Tibial artery (tissue), 4 donors: ENCODE measurements at regions not wholly inside any gene's neighbourhood (a gene's known extent, or its start where the extent isn't known, plus 50 kb on each side); places are given as distances from the start of the nearest gene placed in this dataset.

Experiments used
- DNase-seq, 2 donors: peaks; one replicate each; pipeline ENCODE4 v3.0.0-alpha.2; 2019
- H3K27ac ChIP-seq, 2 donors: fragments of 200-600 bp; sonication (generic) in 1 of 2; 1 replicate in 1 of 2; 2 replicates in 1 of 2; pipeline ENCODE4 v1.5.1; 2018 to 2019; ENCODE audit warnings: mild to moderate bottlenecking in 1 of 2
- H3K27me3 ChIP-seq, 2 donors: fragments of 200-600 bp; sonication (generic) in 1 of 2; one replicate each; pipeline versions ENCODE4 v1.5.1 to v1.6.0; 2016 to 2019
- H3K36me3 ChIP-seq, 3 donors: fragments of 200-600 bp; sonication (generic) in 2 of 3; one replicate each; pipeline ENCODE4 v1.5.1; 2016 to 2019; ENCODE audit warnings: mild to moderate bottlenecking in 2 of 3
- H3K4me1 ChIP-seq, 4 donors: fragments of 200-600 bp; sonication (generic) in 2 of 4; 1 replicate in 3 of 4; 2 replicates in 1 of 4; pipeline ENCODE4 v1.5.1; 2016 to 2019
- H3K4me3 ChIP-seq, 2 donors: fragments of 200-600 bp; sonication (generic) in 1 of 2; 1 replicate in 1 of 2; 2 replicates in 1 of 2; pipeline ENCODE4 v1.5.1; 2018 to 2019; ENCODE audit warnings: mild to moderate bottlenecking in 2 of 2
- H3K9me3 ChIP-seq, 3 donors: fragments of 200-600 bp; sonication (generic) in 1 of 3; one replicate each; pipeline ENCODE4 v1.5.1; 2016 to 2019
- CTCF ChIP-seq, 2 experiments: fragments of 200-600 bp in 1 of 2; fragments of 450-650 bp in 1 of 2; IDR thresholded peaks; one replicate each; pipeline ENCODE4 v1.5.1; 2017 to 2019; ENCODE audit warnings: antibody characterized with exemption in 2 of 2, mild to moderate bottlenecking in 1 of 2, moderate library complexity in 1 of 2
- intact Hi-C: fragments of 100-400 bp; cut with DNase I; formaldehyde crosslinking; loops from one replicate; pipeline ENCODE4 v1.15.0; 2023; ENCODE audit warnings: low total_unique reads

GRCh38 chr5:145118127-145118526, 717.0 kb downstream of the PRELID2 start:
- DNase-seq: no peak
- Histone ChIP-seq H3K36me3 (no peaks in the 10 kb centered on the region), H3K4me3 (no peak overlapping the region), H3K27ac (no peak overlapping the region), H3K4me1 (no peaks in the 10 kb centered on the region), H3K27me3 (no peaks in the 10 kb centered on the region), H3K9me3 (no peaks in the 10 kb centered on the region)
- TF ChIP-seq CTCF (IDR thresholded peaks at IDR 0.05): no peak
- intact Hi-C loops: no loop called here

GRCh38 chr5:145117285-145117684, 717.9 kb downstream of the PRELID2 start:
- no peaks in the 10 kb centered on the region for H3K27me3 ChIP-seq
- intact Hi-C loops: no loop called here
- no peaks in the 10 kb centered on the region for H3K4me1 ChIP-seq
- H3K27ac ChIP-seq: no peak overlapping the region
- H3K9me3 ChIP-seq: no peaks in the 10 kb centered on the region
- H3K4me3 ChIP-seq: no peak overlapping the region
- H3K36me3 ChIP-seq: no peaks in the 10 kb centered on the region
- DNase-seq: no peak
- TF ChIP-seq CTCF (IDR thresholded peaks at IDR 0.05): no peak

- no peak overlapping the region for H3K4me3 ChIP-seq
- intact Hi-C loops: no loop called here
- H3K27ac ChIP-seq: no peak overlapping the region
- no peaks in the 10 kb centered on the region for H3K27me3 ChIP-seq
- H3K36me3 ChIP-seq: no peaks in the 10 kb centered on the region
- TF ChIP-seq CTCF (IDR thresholded peaks at IDR 0.05): no peak
- peaks cover 0 to 4% (median 0%) of the 10 kb centered on the region in 4 donors for H3K4me1 ChIP-seq
- H3K9me3 ChIP-seq: no peaks in the 10 kb centered on the region
- DNase-seq: no peak
These were observed 723.7 kb downstream of the PRELID2 start for GRCh38 chr5:145111420-145111819.

- H3K27me3 ChIP-seq: no peaks in the 10 kb centered on the region
- H3K36me3 ChIP-seq: no peaks in the 10 kb centered on the region
- no peaks in the 10 kb centered on the region for H3K9me3 ChIP-seq
- H3K27ac ChIP-seq: no peak overlapping the region
- TF ChIP-seq CTCF (IDR thresholded peaks at IDR 0.05): no peak
- H3K4me1 ChIP-seq: peaks cover 0 to 5% (median 0%) of the 10 kb centered on the region in 4 donors
- H3K4me3 ChIP-seq: no peak overlapping the region
- intact Hi-C loops: no loop called here
- no peak for DNase-seq
These were observed 724.3 kb downstream of the PRELID2 start for GRCh38 chr5:145110834-145111233.

GRCh38 chr5:145110181-145110580, 725.0 kb downstream of the PRELID2 start:
- DNase-seq: no peak
- no peaks in the 10 kb centered on the region for H3K36me3 ChIP-seq
- intact Hi-C loops: no loop called here
- no peak for TF ChIP-seq CTCF (IDR thresholded peaks at IDR 0.05)
- H3K27me3 ChIP-seq: no peaks in the 10 kb centered on the region
- H3K4me3 ChIP-seq: no peak overlapping the region
- H3K9me3 ChIP-seq: no peaks in the 10 kb centered on the region
- peaks cover 0 to 10% (median 0%) of the 10 kb centered on the region in 4 donors for H3K4me1 ChIP-seq
- no peak overlapping the region for H3K27ac ChIP-seq

- Histone ChIP-seq H3K27me3 (no peaks in the 10 kb centered on the region), H3K36me3 (no peaks in the 10 kb centered on the region), H3K4me1 (peaks cover 0 to 6% (median 0%) of the 10 kb centered on the region in 4 donors), H3K27ac (no peak overlapping the region), H3K9me3 (no peaks in the 10 kb centered on the region), H3K4me3 (no peak overlapping the region)
- no peak for TF ChIP-seq CTCF (IDR thresholded peaks at IDR 0.05)
- no peak for DNase-seq
- intact Hi-C loops: no loop called here
These were observed 729.8 kb downstream of the PRELID2 start for GRCh38 chr5:145105384-145105783.
